Psoas muscle (tissue), 7 donors: ENCODE measurements at regions not wholly inside any gene's neighbourhood (a gene's known extent, or its start where the extent isn't known, plus 50 kb on each side); places are given as distances from the start of the nearest gene placed in this dataset.

Source experiments
- ATAC-seq, 4 donors: fragments of 200-7000 bp; cut with Tn5 transposase; one replicate each; pipeline ENCODE4 v1.9.1; 2020; ENCODE audit warnings: moderate library complexity in 3 of 4, mild to moderate bottlenecking in 2 of 4
- DNase-seq, 2 donors: peaks; one replicate each; pipeline ENCODE4 v3.0.0-alpha.2; 2020
- H3K27ac ChIP-seq: fragments of 200-600 bp; one replicate; pipeline ENCODE4 v1.8.0; 2022
- H3K27me3 ChIP-seq, 3 donors: fragments of 200-600 bp in 1 of 3; one replicate each; pipeline versions ENCODE4 v1.6.1 to v1.8.0; 2013 to 2022; ENCODE audit warnings: low read length in 2 of 3, mild to moderate bottlenecking in 2 of 3, moderate library complexity in 1 of 3; ENCODE audit not compliant: insufficient read depth in 3 of 3
- H3K36me3 ChIP-seq, 2 donors: fragments of 200-600 bp in 1 of 2; one replicate each; pipeline versions ENCODE4 v1.6.1 to v1.8.0; 2013 to 2022; ENCODE audit warnings: low read depth in 1 of 2, mild to moderate bottlenecking in 1 of 2, moderate library complexity in 1 of 2; ENCODE audit not compliant: insufficient read depth in 1 of 2
- H3K4me1 ChIP-seq: fragments of 200-600 bp; one replicate; pipeline ENCODE4 v1.8.0; 2022
- H3K4me3 ChIP-seq: fragments of 200-600 bp; one replicate; pipeline ENCODE4 v1.8.0; 2022; ENCODE audit warnings: mild to moderate bottlenecking
- H3K9me3 ChIP-seq: fragments of 200-600 bp; one replicate; pipeline ENCODE4 v1.8.0; 2022
- CTCF ChIP-seq: fragments of 200-600 bp; IDR thresholded peaks from one replicate; pipeline ENCODE4 v1.8.0; 2022; ENCODE audit warnings: antibody characterized with exemption
- WGBS, 3 donors: extraction: QIAGEN DNeasy Blood & Tissue Kit; methylation state at CpG; one replicate each; pipeline versions ENCODE4 v1.1.6 to v1.1.7; 2013; 5-methylcytosine and 5-hydroxymethylcytosine counted together
- intact Hi-C, 2 donors: fragments of 100-400 bp; cut with DNase I; formaldehyde crosslinking; loops; one replicate each; pipeline versions ENCODE4 v1.11.0 to v1.14.2; 2022
- donor health status: healthy with polysubstance abuse.
- donor health status: DM: no; HTN: no; CAD: no; lungs with moderate emphysema.
- donor health status: Bipolar disorder and iron deficiency.
- donor health status: healthy.
- donor health status: DM: yes; HTN: yes; CAD: no.
- donor health status: DM: no; HTN: no; CAD: no.
- donor health status: DM: yes; HTN: yes; CAD: no.

- no peaks in the 10 kb centered on the region for H3K27me3 ChIP-seq
- intact Hi-C loops, result no loop called here
- DNase-seq (no peak), ATAC-seq (no peak)
- no peak for TF ChIP-seq CTCF
- no peak overlapping the region for H3K27ac ChIP-seq
- no peaks in the 10 kb centered on the region for H3K4me1 ChIP-seq
- no peaks in the 10 kb centered on the region for H3K36me3 ChIP-seq
- WGBS, 3 donors, result 82 to 89% (median 84%) methylated on average over 4 of the region's 4 CpGs
- no peaks in the 10 kb centered on the region for H3K9me3 ChIP-seq
- no peak overlapping the region for H3K4me3 ChIP-seq
Observed at GRCh38 chr11:110867951-110868350, 155.7 kb upstream of the ARHGAP20 start.

GRCh38 chr11:110866081-110866480, 153.8 kb upstream of the ARHGAP20 start:
- H3K36me3 ChIP-seq, result no peaks in the 10 kb centered on the region
- TF ChIP-seq CTCF, result no peak
- intact Hi-C loops, result no loop called here
- ATAC-seq, result no peak
- no peak for DNase-seq
- H3K4me3 ChIP-seq, result no peak overlapping the region
- WGBS, 3 donors, result 31 to 71% (median 37%) methylated on average over 4 of the region's 4 CpGs
- no peaks in the 10 kb centered on the region for H3K4me1 ChIP-seq
- H3K9me3 ChIP-seq, result no peaks in the 10 kb centered on the region
- no peaks in the 10 kb centered on the region for H3K27me3 ChIP-seq
- no peak overlapping the region for H3K27ac ChIP-seq

- TF ChIP-seq CTCF, result no peak
- no peaks in the 10 kb centered on the region for H3K27me3 ChIP-seq
Observed at GRCh38 chr11:110862407-110862806, 150.2 kb upstream of the ARHGAP20 start.

GRCh38 chr11:110860461-110860860, 148.2 kb upstream of the ARHGAP20 start:
- WGBS, 3 donors, result 64 to 75% (median 73%) methylated on average over 3 of the region's 3 CpGs
- DNase-seq, result no peak
- H3K27ac ChIP-seq, result no peak overlapping the region
- H3K36me3 ChIP-seq, result no peaks in the 10 kb centered on the region
- TF ChIP-seq CTCF, result no peak
- H3K4me1 ChIP-seq, result no peaks in the 10 kb centered on the region
- no peak overlapping the region for H3K4me3 ChIP-seq
- no peaks in the 10 kb centered on the region for H3K27me3 ChIP-seq
- no peaks in the 10 kb centered on the region for H3K9me3 ChIP-seq
- no peak for ATAC-seq
- intact Hi-C loops, result no loop called here

More at GRCh38 chr11:110862407-110862806, 150.2 kb upstream of the ARHGAP20 start:
- Histone ChIP-seq H3K36me3 (no peaks in the 10 kb centered on the region), H3K4me3 (no peak overlapping the region), H3K4me1 (no peaks in the 10 kb centered on the region), H3K27ac (no peak overlapping the region), H3K9me3 (no peaks in the 10 kb centered on the region)
- DNase-seq (no peak), ATAC-seq (no peak)
- intact Hi-C loops, result no loop called here
- WGBS, 3 donors, result 58 to 68% (median 60%) methylated on average over 2 of the region's 2 CpGs

- TF ChIP-seq CTCF, result no peak
- Histone ChIP-seq H3K27ac (no peak overlapping the region), H3K4me1 (no peaks in the 10 kb centered on the region), H3K9me3 (no peaks in the 10 kb centered on the region), H3K4me3 (no peak overlapping the region), H3K27me3 (no peaks in the 10 kb centered on the region), H3K36me3 (no peaks in the 10 kb centered on the region)
- no peak for ATAC-seq
- no peak for DNase-seq
- 86 to 90% (median 87%) methylated on average over 6 of the region's 6 CpGs for WGBS, 3 donors
- intact Hi-C loops, result no loop called here
Observed at GRCh38 chr11:110859998-110860397, 147.8 kb upstream of the ARHGAP20 start.
